WTC11 (cell line): ENCODE measurements at regions not wholly inside any gene's neighbourhood (a gene's known extent, or its start where the extent isn't known, plus 50 kb on each side); places are given as distances from the start of the nearest gene placed in this dataset.
A peak's percentile ranks its signal among the peaks of the same experiment; 100 is the strongest.

Experiments
- ATAC-seq: fragments of 200-7000 bp; cut with Tn5 transposase; 2 replicates; pipeline ENCODE4 v1.10.0; 2021; ENCODE audit warnings: mild to moderate bottlenecking, moderate library complexity
- CTCF ChIA-PET: fragments of 300-600 bp; sonication (Branson Sonifier 250); formaldehyde crosslinking; loops from one replicate; lab custom pipeline; 2021; ENCODE audit warnings: antibody characterized with exemption; lab: Charles Lee
- POLR2A ChIA-PET: fragments of 350-600 bp; sonication (Branson Sonifier 250); formaldehyde crosslinking; loops from one replicate; lab custom pipeline; 2021; ENCODE audit warnings: antibody characterized with exemption; lab: Charles Lee
- DNase-seq: peaks from one replicate; pipeline ENCODE4 v3.0.0; 2021; ENCODE audit warnings: low spot score
- H3K27ac Mint-ChIP-seq: 2 replicates; pipeline ENCODE4 v1.8.0; 2021; ENCODE audit warnings: mixed read lengths
- H3K27me3 Mint-ChIP-seq: 2 replicates; pipeline ENCODE4 v1.8.0; 2021; ENCODE audit warnings: low read depth, mild to moderate bottlenecking, moderate library complexity, mixed read lengths
- H3K36me3 Mint-ChIP-seq: 2 replicates; pipeline ENCODE4 v1.8.0; 2021; ENCODE audit warnings: mixed read lengths
- H3K4me1 Mint-ChIP-seq: 2 replicates; pipeline ENCODE4 v1.8.0; 2022; ENCODE audit warnings: mixed read lengths
- H3K4me3 Mint-ChIP-seq: 2 replicates; pipeline ENCODE4 v1.8.0; 2021; ENCODE audit warnings: mild to moderate bottlenecking, moderate library complexity, mixed read lengths
- H3K9me3 Mint-ChIP-seq: 2 replicates; pipeline ENCODE4 v1.8.0; 2021; ENCODE audit warnings: mixed read lengths
- ATF2 ChIP-seq: sonication (generic); formaldehyde crosslinking; IDR thresholded peaks from 2 replicates; pipeline ENCODE4 v1.8.1; 2022; ENCODE audit warnings: low read depth, missing genetic modification reagents, borderline replicate concordance
- CREB1 ChIP-seq: sonication (generic); formaldehyde crosslinking; IDR thresholded peaks from 2 replicates; pipeline ENCODE4 v1.8.0; 2023; ENCODE audit warnings: mild to moderate bottlenecking, missing genetic modification reagents
- E2F1 ChIP-seq: sonication (generic); formaldehyde crosslinking; IDR thresholded peaks from 2 replicates; pipeline ENCODE4 v1.8.0; 2022; ENCODE audit warnings: mild to moderate bottlenecking, missing genetic modification reagents
- ERG ChIP-seq: fragments of 250-450 bp; sonication (Bioruptor Pico); IDR thresholded peaks from 2 replicates; pipeline ENCODE4 v1.8.0; 2021; ENCODE audit warnings: mild to moderate bottlenecking
- HMGA2 ChIP-seq: fragments of 250-450 bp; sonication (Bioruptor Pico); IDR thresholded peaks from 2 replicates; pipeline ENCODE4 v1.4.0; 2021; ENCODE audit warnings: mild to moderate bottlenecking, moderate library complexity
- KAT7 ChIP-seq: sonication (generic); formaldehyde crosslinking; IDR thresholded peaks from 2 replicates; pipeline ENCODE4 v1.8.1; 2023; ENCODE audit warnings: missing genetic modification reagents, mild to moderate bottlenecking, borderline replicate concordance
- NFATC4 ChIP-seq: fragments of 250-450 bp; sonication (Bioruptor Pico); IDR thresholded peaks from 2 replicates; pipeline ENCODE4 v1.9.0; 2021; ENCODE audit warnings: mild to moderate bottlenecking
- NFE2L1 ChIP-seq: sonication (generic); formaldehyde crosslinking; IDR thresholded peaks from 2 replicates; pipeline ENCODE4 v1.8.1; 2023; ENCODE audit warnings: missing genetic modification reagents
- PRRX2 ChIP-seq: fragments of 250-450 bp; sonication (Bioruptor Pico); IDR thresholded peaks from 2 replicates; pipeline ENCODE4 v1.8.0; 2021; ENCODE audit warnings: mild to moderate bottlenecking
- RELA ChIP-seq: sonication (generic); formaldehyde crosslinking; IDR thresholded peaks from 2 replicates; pipeline ENCODE4 v1.8.1; 2022; ENCODE audit warnings: missing genetic modification reagents, mild to moderate bottlenecking, borderline replicate concordance
- RORB ChIP-seq: fragments of 250-450 bp; sonication (Bioruptor Pico); IDR thresholded peaks from 2 replicates; pipeline ENCODE4 v1.9.0; 2021; ENCODE audit warnings: mild to moderate bottlenecking
- SMAD3 ChIP-seq: sonication (generic); formaldehyde crosslinking; IDR thresholded peaks from 2 replicates; pipeline ENCODE4 v1.8.0; 2022; ENCODE audit warnings: missing genetic modification reagents, mild to moderate bottlenecking, borderline replicate concordance
- SOX15 ChIP-seq: fragments of 250-450 bp; sonication (Bioruptor Pico); IDR thresholded peaks from 2 replicates; pipeline ENCODE4 v1.9.0; 2021; ENCODE audit warnings: mild to moderate bottlenecking
- TEAD4 ChIP-seq: sonication (generic); formaldehyde crosslinking; IDR thresholded peaks from 2 replicates; pipeline ENCODE4 v1.8.0; 2022; ENCODE audit warnings: mild to moderate bottlenecking, missing genetic modification reagents
- USF2 ChIP-seq: sonication (generic); formaldehyde crosslinking; IDR thresholded peaks from 2 replicates; pipeline ENCODE4 v1.8.1; 2023; ENCODE audit warnings: mild to moderate bottlenecking, missing genetic modification reagents, moderate library complexity
- ZBTB21 ChIP-seq: sonication (generic); formaldehyde crosslinking; IDR thresholded peaks from 2 replicates; pipeline ENCODE4 v1.8.1; 2023; ENCODE audit warnings: mild to moderate bottlenecking, missing genetic modification reagents, borderline replicate concordance
- ZNF232 ChIP-seq: sonication (generic); formaldehyde crosslinking; IDR thresholded peaks from 2 replicates; pipeline ENCODE4 v1.8.0; 2022; ENCODE audit warnings: mild to moderate bottlenecking, missing genetic modification reagents
- ZNF317 ChIP-seq: sonication (generic); formaldehyde crosslinking; IDR thresholded peaks from 2 replicates; pipeline ENCODE4 v1.8.1; 2023; ENCODE audit warnings: low read depth, mild to moderate bottlenecking, moderate library complexity, missing genetic modification reagents, borderline replicate concordance
- ZNF396 ChIP-seq: fragments of 250-450 bp; sonication (Bioruptor Pico); IDR thresholded peaks from 2 replicates; pipeline ENCODE4 v1.8.0; 2021; ENCODE audit warnings: mild to moderate bottlenecking, moderate library complexity, borderline replicate concordance
- ZNF425 ChIP-seq: fragments of 250-450 bp; sonication (Bioruptor Pico); conservative IDR thresholded peaks from 2 replicates; pipeline ENCODE4 v1.9.0; 2021; ENCODE audit warnings: mild to moderate bottlenecking

- no peak for DNase-seq
- H3K9me3 Mint-ChIP-seq: peaks cover 2% of the 10 kb centered on the region
- H3K27me3 Mint-ChIP-seq: no peaks in the 10 kb centered on the region
- H3K4me3 Mint-ChIP-seq: no peak overlapping the region
- 0 out of 2 replicates have a peak, but pooled peaks cover 2% of the 10 kb centered on the region for H3K4me1 Mint-ChIP-seq
- TF ChIP-seq SOX15 (CRISPR knock-in tag): no peak
- TF ChIP-seq RORB (CRISPR knock-in tag): no peak
- TF ChIP-seq ZNF232 (CRISPR knock-in tag): no peak
- TF ChIP-seq ZNF425 (CRISPR knock-in tag): no peak
- TF ChIP-seq ZNF317 (CRISPR knock-in tag): no peak
- no peak for TF ChIP-seq ZBTB21 (CRISPR knock-in tag)
- no peak for TF ChIP-seq NFATC4 (CRISPR knock-in tag)
- no peak for TF ChIP-seq NFE2L1
- TF ChIP-seq ERG (CRISPR knock-in tag): no peak
- TF ChIP-seq KAT7 (CRISPR knock-in tag): no peak
- TF ChIP-seq HMGA2: no peak
- no peak for TF ChIP-seq CREB1 (CRISPR knock-in tag)
- TF ChIP-seq PRRX2 (CRISPR knock-in tag): no peak
- TF ChIP-seq USF2 (CRISPR knock-in tag): no peak
- no peak for TF ChIP-seq TEAD4
- no peak for TF ChIP-seq ATF2 (CRISPR knock-in tag)
- TF ChIP-seq ZNF396: no peak
- no peak for TF ChIP-seq RELA (CRISPR knock-in tag)
- no peak for TF ChIP-seq SMAD3 (CRISPR knock-in tag)
- no peak for TF ChIP-seq E2F1
- POLR2A ChIA-PET: no interaction called here
- ATAC-seq: peak; percentile 48
- CTCF ChIA-PET: interaction anchor here (1.0 to 3.0 kb wide), 3 partner anchors 13 to 49 kb away, joined by 4 to 12 read pairs (median 11); no protein-coding TSS in a partner anchor
- H3K27ac Mint-ChIP-seq: no peak overlapping the region
- no peaks in the 10 kb centered on the region for H3K36me3 Mint-ChIP-seq
Measured at GRCh38 chr9:92188969-92189781, 74.0 kb upstream of the SPTLC1 start.
